Neural cell (in vitro differentiated cells): ENCODE measurements at regions not wholly inside any gene's neighbourhood (a gene's known extent, or its start where the extent isn't known, plus 50 kb on each side); places are given as distances from the start of the nearest gene placed in this dataset.

Experiments used
- CTCF ChIP-seq: fragments of 450-650 bp; IDR thresholded peaks from 2 replicates; pipeline ENCODE4 v1.5.1; 2014; ENCODE audit warnings: antibody characterized with exemption, mild to moderate bottlenecking, moderate library complexity; ENCODE audit not compliant: poor library complexity, severe bottlenecking
- TAF1 ChIP-seq: IDR thresholded peaks from 2 replicates; pipeline ENCODE4 v1.6.1; 2012; ENCODE audit warnings: low read depth

- TF ChIP-seq CTCF (no peak), TAF1 (no peak)
Observed at GRCh38 chr12:116502141-116502725, 56.9 kb upstream of the MAP1LC3B2 start.
